K562 (cell line): ENCODE measurements at regions not wholly inside any gene's neighbourhood (a gene's known extent, or its start where the extent isn't known, plus 50 kb on each side); places are given as distances from the start of the nearest gene placed in this dataset.

ENCODE experiments used
- ATAC-seq: fragments of 200-7000 bp; cut with Tn5 transposase; 3 replicates; pipeline ENCODE4 v1.9.1; 2020; ENCODE audit warnings: moderate library complexity
- BruUV-seq: library from RNA; stranded (reverse); fragments of 400-500 nt; replicated peaks from 2 replicates; lab custom pipeline; 2021; lab: Mats Ljungman, UMichigan
- CTCF ChIA-PET: fragments of 300-600 bp; formaldehyde crosslinking; extraction: SDS; loops from one replicate; lab custom pipeline; 2021; ENCODE audit warnings: low intra/inter-chr PET ratio; lab: Yijun Ruan, JAX
- POLR2A ChIA-PET: fragments of 300-600, 350-650 bp; sonication (Branson Sonifier 250); formaldehyde crosslinking; extraction: SDS; loops from one replicate; lab custom pipeline; 2021; ENCODE audit warnings: antibody characterized with exemption, inconsistent platforms; lab: Yijun Ruan, JAX
- DNase-seq, 4 experiments: peaks; one replicate each; pipeline versions ENCODE4 v3.0.0 to v3.0.0-alpha.2; 2011 to 2018; ENCODE audit warnings: low spot score in 3 of 4, mixed read lengths in 3 of 4; ENCODE audit errors: extremely low read depth in 1 of 4
- FAIRE-seq: peaks from 2 replicates; lab custom pipeline; 2011; peaks lifted over from hg19 to GRCh38; lab: Jason Lieb, UNC
- H2AFZ ChIP-seq: 2 replicates; pipeline ENCODE4 v1.6.0; 2011; ENCODE audit warnings: low read depth, low read length, control low read depth, inconsistent platforms
- H3K27ac ChIP-seq: fragments of 200-600 bp; 3 replicates; pipeline ENCODE4 v1.8.0; 2011; ENCODE audit warnings: low read depth, mild to moderate bottlenecking, control low read depth, inconsistent platforms, low read length, moderate library complexity, mixed read lengths; ENCODE audit errors: extremely low read depth
- H3K27me3 ChIP-seq, 2 experiments: fragments of 300-600 bp in 1 of 2; 2 replicates in 1 of 2; 3 replicates in 1 of 2; pipeline versions ENCODE4 v1.6.0 to v1.8.0; 2011; ENCODE audit warnings: inconsistent platforms in 2 of 2, low read length in 2 of 2, mild to moderate bottlenecking in 1 of 2, mixed read lengths in 1 of 2, moderate library complexity in 1 of 2; ENCODE audit not compliant: control insufficient read depth in 2 of 2, insufficient read depth in 2 of 2
- H3K36me3 ChIP-seq: fragments of 300-600 bp; 3 replicates; pipeline ENCODE4 v1.8.0; 2011; ENCODE audit warnings: mild to moderate bottlenecking, low read length, inconsistent platforms; ENCODE audit not compliant: control insufficient read depth, insufficient read depth
- H3K4me1 ChIP-seq, 2 experiments: fragments of 200-600 bp in 1 of 2; replicated peaks in 1 of 2; 2 replicates in 1 of 2; 3 replicates in 1 of 2; pipeline versions ENCODE4 v1.5.1 to v1.8.0; 2011; ENCODE audit warnings: inconsistent platforms in 2 of 2, low read length in 2 of 2, mild to moderate bottlenecking in 1 of 2, mixed read lengths in 1 of 2, moderate library complexity in 1 of 2; ENCODE audit not compliant: control insufficient read depth in 2 of 2, insufficient read depth in 2 of 2
- H3K4me2 ChIP-seq: 2 replicates; pipeline ENCODE4 v1.6.1; 2011; ENCODE audit warnings: low read length, control low read depth, inconsistent platforms, mixed read lengths; ENCODE audit not compliant: insufficient read depth
- H3K4me3 ChIP-seq: fragments of 200-600 bp; sonication (generic), shearing (Covaris generic); 2 replicates; pipeline ENCODE4 v1.5.1; 2016; ENCODE audit warnings: control low read depth, inconsistent platforms
- H3K79me2 ChIP-seq: fragments of 200-600 bp; 3 replicates; pipeline ENCODE4 v1.8.0; 2011; ENCODE audit warnings: low read length, inconsistent platforms; ENCODE audit not compliant: control insufficient read depth, insufficient read depth
- H3K9ac ChIP-seq, 2 experiments: 2 replicates each; pipeline versions ENCODE4 v1.6.0 to v1.6.1; 2011; ENCODE audit warnings: low read depth in 2 of 2, low read length in 2 of 2, control low read depth in 1 of 2, inconsistent platforms in 1 of 2, mild to moderate bottlenecking in 1 of 2, mixed read lengths in 1 of 2; ENCODE audit not compliant: insufficient read depth in 1 of 2
- H3K9me1 ChIP-seq: one replicate; pipeline ENCODE4 v1.6.0; 2011; ENCODE audit warnings: inconsistent platforms, mild to moderate bottlenecking, low read length, moderate library complexity; ENCODE audit not compliant: control insufficient read depth, insufficient read depth
- H3K9me3 ChIP-seq: replicated peaks from 2 replicates; pipeline ENCODE4 v1.5.1; 2011; ENCODE audit warnings: low read depth, low read length, inconsistent platforms; ENCODE audit not compliant: control insufficient read depth, insufficient read depth
- H4K20me1 ChIP-seq: replicated peaks from 2 replicates; pipeline ENCODE4 v1.6.1; 2011; ENCODE audit warnings: low read length, inconsistent platforms, mixed read lengths; ENCODE audit not compliant: control insufficient read depth, insufficient read depth
- ASH1L ChIP-seq: fragments of 450-650 bp; IDR thresholded peaks from 2 replicates; pipeline ENCODE4 v1.6.1; 2018; ENCODE audit warnings: borderline replicate concordance, mild to moderate bottlenecking, low read depth; ENCODE audit not compliant: partially characterized antibody
- EP400 ChIP-seq: fragments of 450-650 bp; IDR thresholded peaks from 2 replicates; pipeline ENCODE4 v1.6.1; 2017; ENCODE audit warnings: antibody characterized with exemption, mild to moderate bottlenecking, moderate library complexity
- FOXP4 ChIP-seq: sonication (generic); formaldehyde crosslinking; IDR thresholded peaks from 2 replicates; pipeline ENCODE4 v1.8.0; 2022; ENCODE audit warnings: mild to moderate bottlenecking, missing genetic modification reagents, borderline replicate concordance
- KDM2B ChIP-seq: fragments of 250-450 bp; sonication (Bioruptor Pico); IDR thresholded peaks from 2 replicates; pipeline ENCODE4 v1.8.0; 2021; ENCODE audit warnings: mild to moderate bottlenecking, moderate library complexity
- MAFK ChIP-seq: IDR thresholded peaks from 2 replicates; pipeline ENCODE4 v1.6.1; 2011; ENCODE audit warnings: low read length, improper control_type of control experiment
- MTF1 ChIP-seq: fragments of 250-450 bp; sonication (Bioruptor Pico); IDR thresholded peaks from 2 replicates; pipeline ENCODE4 v1.9.0; 2021; ENCODE audit warnings: moderate library complexity, mild to moderate bottlenecking, inconsistent platforms, borderline replicate concordance
- STAT6 ChIP-seq: sonication (generic); formaldehyde crosslinking; IDR thresholded peaks from 2 replicates; pipeline ENCODE4 v1.8.1; 2023; ENCODE audit warnings: mild to moderate bottlenecking, missing genetic modification reagents
- TRIM24 ChIP-seq, 2 experiments: fragments of 450-650 bp; IDR thresholded peaks; 2 replicates each; pipeline ENCODE4 v1.6.1; 2016
- ZBTB8A ChIP-seq: fragments of 450-650 bp; IDR thresholded peaks from 2 replicates; pipeline ENCODE4 v1.6.1; 2018; ENCODE audit warnings: mild to moderate bottlenecking, moderate library complexity; ENCODE audit not compliant: partially characterized antibody
- ZFP36 ChIP-seq: fragments of 150-350 bp; IDR thresholded peaks from 2 replicates; pipeline ENCODE4 v1.6.1; 2018; ENCODE audit warnings: low read length, low read depth; ENCODE audit not compliant: partially characterized antibody
- ZFX ChIP-seq: sonication (generic); formaldehyde crosslinking; IDR thresholded peaks from 2 replicates; pipeline ENCODE4 v1.8.0; 2022; ENCODE audit warnings: mild to moderate bottlenecking, missing genetic modification reagents, moderate library complexity
- ZNF197 ChIP-seq: fragments of 200-800 bp; sonication (Bioruptor generic); IDR thresholded peaks from 2 replicates; pipeline ENCODE4 v1.6.1; 2016; ENCODE audit warnings: low read depth, missing genetic modification characterization, missing compliant biosample characterization
- ZNF696 ChIP-seq: fragments of 250-450 bp; sonication (Bioruptor Pico); conservative IDR thresholded peaks from 2 replicates; pipeline ENCODE4 v1.4.0; 2020; ENCODE audit warnings: mild to moderate bottlenecking, moderate library complexity
- in situ Hi-C: fragments of 300-500 bp; cut with MboI; formaldehyde crosslinking; loops from 4 replicates; pipeline ENCODE4 v1.15.0; 2018; ENCODE audit warnings: inconsistent platforms, mixed read lengths
- intact Hi-C: fragments of 100-400 bp; cut with micrococcal nuclease; formaldehyde crosslinking; loops from 2 replicates; pipeline ENCODE4 v1.14.2; 2022
- TF ChIP-seq, protein P1 (sequence below): fragments of 450-650 bp; IDR thresholded peaks from 2 replicates; pipeline ENCODE4 v1.6.1; 2016; ENCODE audit warnings: borderline replicate concordance
- TF ChIP-seq, protein P2 (sequence below): sonication (generic); formaldehyde crosslinking; IDR thresholded peaks from 2 replicates; pipeline ENCODE4 v1.8.0; 2022; ENCODE audit warnings: mild to moderate bottlenecking, low read depth, missing genetic modification reagents

DNA sequence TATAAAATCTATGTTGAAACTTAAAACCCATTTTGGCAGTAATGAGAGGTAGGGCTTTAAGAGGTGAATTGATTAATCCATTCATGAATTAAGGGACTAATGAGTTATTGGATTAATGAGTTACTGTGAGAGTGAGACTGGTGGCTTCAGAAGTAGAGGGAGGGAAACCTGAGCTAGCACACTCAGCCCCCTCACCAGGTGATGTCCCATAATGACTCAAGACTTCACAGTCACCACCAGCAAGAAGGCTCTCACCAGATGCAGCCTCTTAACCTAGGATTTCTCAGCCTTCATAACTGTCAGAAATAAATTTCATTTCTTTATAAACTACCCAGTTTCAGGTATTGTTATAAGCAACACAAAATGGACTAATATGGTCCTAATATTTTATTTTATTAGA is 621.7 kb upstream of the ACVR2A start (continued):
- TF ChIP-seq STAT6 (no peak), ZFX (CRISPR knock-in tag) (no peak)
- TF ChIP-seq, all 486 proteins: peak for 0

DNA sequence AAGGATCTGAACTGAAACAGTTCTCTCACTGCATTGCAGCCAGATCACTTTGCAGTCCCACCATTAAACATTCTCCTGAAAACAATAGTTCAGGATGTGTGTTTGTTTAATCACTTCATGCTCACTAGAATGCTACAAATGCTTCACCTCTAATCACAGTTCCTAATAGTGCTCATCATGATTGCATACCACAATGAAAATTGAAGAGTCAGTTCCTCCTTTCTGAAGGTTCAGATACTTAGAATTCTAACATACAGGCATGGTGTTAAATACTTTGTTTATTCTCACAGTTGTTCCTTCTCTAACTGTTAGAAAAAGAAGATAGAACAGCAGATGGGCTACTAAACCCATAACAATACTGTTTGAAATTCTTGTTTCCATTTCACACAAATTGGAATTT is 622.3 kb upstream of the ACVR2A start:
- DNase-seq (no peak), ATAC-seq (no peak), FAIRE-seq (no peak)
- in situ Hi-C loops (no loop called here), intact Hi-C loops (no loop called here)
- Histone ChIP-seq H3K4me3 (no peak overlapping the region), H3K27me3 (no peaks in the 10 kb centered on the region), H3K4me1 (no peaks in the 10 kb centered on the region), H4K20me1 (no peaks in the 10 kb centered on the region), H3K27ac (no peak overlapping the region), H3K9me3 (no peaks in the 10 kb centered on the region), H3K36me3 (no peaks in the 10 kb centered on the region), H3K9me1 (no peaks in the 10 kb centered on the region), H3K79me2 (no peaks in the 10 kb centered on the region), H3K9ac (no peak overlapping the region), H3K4me2 (no peak overlapping the region), H2AFZ (no peak overlapping the region)
- ChIA-PET CTCF (no interaction called here), POLR2A (no interaction called here)
- BruUV-seq, result no TSS peak
- no peak for TF ChIP-seq KDM2B (CRISPR knock-in tag)
- TF ChIP-seq TRIM24 (IDR thresholded peaks at IDR 0.05), result no peak
- TF ChIP-seq ZNF197 (CRISPR knock-in tag), result no peak
- no peak for TF ChIP-seq EP400
- TF ChIP-seq ASH1L, result no peak
- no peak for TF ChIP-seq ZNF696
- no peak for TF ChIP-seq MAFK
- TF ChIP-seq, protein P1, sequence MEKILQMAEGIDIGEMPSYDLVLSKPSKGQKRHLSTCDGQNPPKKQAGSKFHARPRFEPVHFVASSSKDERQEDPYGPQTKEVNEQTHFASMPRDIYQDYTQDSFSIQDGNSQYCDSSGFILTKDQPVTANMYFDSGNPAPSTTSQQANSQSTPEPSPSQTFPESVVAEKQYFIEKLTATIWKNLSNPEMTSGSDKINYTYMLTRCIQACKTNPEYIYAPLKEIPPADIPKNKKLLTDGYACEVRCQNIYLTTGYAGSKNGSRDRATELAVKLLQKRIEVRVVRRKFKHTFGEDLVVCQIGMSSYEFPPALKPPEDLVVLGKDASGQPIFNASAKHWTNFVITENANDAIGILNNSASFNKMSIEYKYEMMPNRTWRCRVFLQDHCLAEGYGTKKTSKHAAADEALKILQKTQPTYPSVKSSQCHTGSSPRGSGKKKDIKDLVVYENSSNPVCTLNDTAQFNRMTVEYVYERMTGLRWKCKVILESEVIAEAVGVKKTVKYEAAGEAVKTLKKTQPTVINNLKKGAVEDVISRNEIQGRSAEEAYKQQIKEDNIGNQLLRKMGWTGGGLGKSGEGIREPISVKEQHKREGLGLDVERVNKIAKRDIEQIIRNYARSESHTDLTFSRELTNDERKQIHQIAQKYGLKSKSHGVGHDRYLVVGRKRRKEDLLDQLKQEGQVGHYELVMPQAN, result no peak
- TF ChIP-seq MTF1 (CRISPR knock-in tag), result no peak
- TF ChIP-seq, protein P2, sequence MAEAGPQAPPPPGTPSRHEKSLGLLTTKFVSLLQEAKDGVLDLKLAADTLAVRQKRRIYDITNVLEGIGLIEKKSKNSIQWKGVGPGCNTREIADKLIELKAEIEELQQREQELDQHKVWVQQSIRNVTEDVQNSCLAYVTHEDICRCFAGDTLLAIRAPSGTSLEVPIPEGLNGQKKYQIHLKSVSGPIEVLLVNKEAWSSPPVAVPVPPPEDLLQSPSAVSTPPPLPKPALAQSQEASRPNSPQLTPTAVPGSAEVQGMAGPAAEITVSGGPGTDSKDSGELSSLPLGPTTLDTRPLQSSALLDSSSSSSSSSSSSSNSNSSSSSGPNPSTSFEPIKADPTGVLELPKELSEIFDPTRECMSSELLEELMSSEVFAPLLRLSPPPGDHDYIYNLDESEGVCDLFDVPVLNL, result no peak
- TF ChIP-seq FOXP4 (CRISPR knock-in tag), result no peak
- no peak for TF ChIP-seq ZBTB8A
- no peak for TF ChIP-seq ZFP36
